ENCODE measurements at regions not wholly inside any gene's neighbourhood (a gene's known extent, or its start where the extent isn't known, plus 50 kb on each side); places are given as distances from the start of the nearest gene placed in this dataset.

DNA sequence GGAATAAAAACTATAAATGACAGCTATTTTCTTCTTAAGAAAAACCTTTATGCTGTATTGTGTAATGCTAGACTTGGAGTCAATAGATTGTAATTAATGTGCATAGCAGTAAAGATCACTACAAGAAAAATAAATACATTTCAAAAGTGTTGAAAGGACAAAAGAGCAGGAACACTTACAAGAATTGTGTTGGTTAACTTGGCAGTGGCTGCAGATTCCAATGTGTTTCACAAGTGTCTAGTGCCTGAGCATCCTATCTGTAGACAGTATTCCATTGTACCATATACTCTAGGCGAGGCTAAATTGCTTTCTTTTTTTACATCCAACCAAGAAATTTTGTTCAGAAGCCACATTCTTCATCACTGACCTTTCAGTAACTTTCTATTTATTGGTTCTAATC, 924.1 kb downstream of the EPHA7 start (continued):
- TF ChIP-seq, protein P1, sequence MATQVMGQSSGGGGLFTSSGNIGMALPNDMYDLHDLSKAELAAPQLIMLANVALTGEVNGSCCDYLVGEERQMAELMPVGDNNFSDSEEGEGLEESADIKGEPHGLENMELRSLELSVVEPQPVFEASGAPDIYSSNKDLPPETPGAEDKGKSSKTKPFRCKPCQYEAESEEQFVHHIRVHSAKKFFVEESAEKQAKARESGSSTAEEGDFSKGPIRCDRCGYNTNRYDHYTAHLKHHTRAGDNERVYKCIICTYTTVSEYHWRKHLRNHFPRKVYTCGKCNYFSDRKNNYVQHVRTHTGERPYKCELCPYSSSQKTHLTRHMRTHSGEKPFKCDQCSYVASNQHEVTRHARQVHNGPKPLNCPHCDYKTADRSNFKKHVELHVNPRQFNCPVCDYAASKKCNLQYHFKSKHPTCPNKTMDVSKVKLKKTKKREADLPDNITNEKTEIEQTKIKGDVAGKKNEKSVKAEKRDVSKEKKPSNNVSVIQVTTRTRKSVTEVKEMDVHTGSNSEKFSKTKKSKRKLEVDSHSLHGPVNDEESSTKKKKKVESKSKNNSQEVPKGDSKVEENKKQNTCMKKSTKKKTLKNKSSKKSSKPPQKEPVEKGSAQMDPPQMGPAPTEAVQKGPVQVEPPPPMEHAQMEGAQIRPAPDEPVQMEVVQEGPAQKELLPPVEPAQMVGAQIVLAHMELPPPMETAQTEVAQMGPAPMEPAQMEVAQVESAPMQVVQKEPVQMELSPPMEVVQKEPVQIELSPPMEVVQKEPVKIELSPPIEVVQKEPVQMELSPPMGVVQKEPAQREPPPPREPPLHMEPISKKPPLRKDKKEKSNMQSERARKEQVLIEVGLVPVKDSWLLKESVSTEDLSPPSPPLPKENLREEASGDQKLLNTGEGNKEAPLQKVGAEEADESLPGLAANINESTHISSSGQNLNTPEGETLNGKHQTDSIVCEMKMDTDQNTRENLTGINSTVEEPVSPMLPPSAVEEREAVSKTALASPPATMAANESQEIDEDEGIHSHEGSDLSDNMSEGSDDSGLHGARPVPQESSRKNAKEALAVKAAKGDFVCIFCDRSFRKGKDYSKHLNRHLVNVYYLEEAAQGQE (IDR thresholded peaks at IDR 0.05) = no peak
- TF ChIP-seq POLR2A (IDR thresholded peaks at IDR 0.05; ENCODE audit: low read length) (no peak), ZSCAN20 (CRISPR knock-in tag; IDR thresholded peaks at IDR 0.05) (no peak), NR3C1 (IDR thresholded peaks at IDR 0.05) (no peak), MAX (IDR thresholded peaks at IDR 0.05) (no peak), RARB (CRISPR knock-in tag; IDR thresholded peaks at IDR 0.05) (no peak)

DNA sequence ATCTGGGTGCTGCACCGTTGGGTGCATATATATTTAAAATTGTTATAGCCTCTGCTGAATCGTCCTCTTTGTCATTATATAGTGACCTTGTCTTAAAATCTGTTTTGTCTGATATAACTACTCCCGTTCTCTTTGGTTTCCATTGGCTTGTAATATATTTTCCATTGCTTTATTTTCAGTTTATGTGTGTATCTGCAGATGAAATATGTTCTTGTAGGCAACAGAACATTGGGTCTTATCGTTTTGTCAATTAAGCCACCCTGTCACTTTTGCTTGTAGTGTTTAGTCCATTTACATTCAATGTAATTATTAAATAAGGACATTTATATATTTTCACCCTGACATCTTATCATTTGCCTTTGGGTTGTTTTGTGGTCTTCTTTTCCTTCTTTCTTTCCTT, 933.9 kb downstream of the EPHA7 start:
- CTCF ChIA-PET = no interaction called here
- POLR2A ChIA-PET = no interaction called here
- ATAC-seq = no peak
- TF ChIP-seq POLR2AphosphoS2 (conservative IDR thresholded peaks at IDR 0.05; ENCODE audit: low read length) = no peak
- no peak for TF ChIP-seq ESRRA (IDR thresholded peaks at IDR 0.05; ENCODE audit: borderline replicate concordance, low read length)
- TF ChIP-seq, protein P2, sequence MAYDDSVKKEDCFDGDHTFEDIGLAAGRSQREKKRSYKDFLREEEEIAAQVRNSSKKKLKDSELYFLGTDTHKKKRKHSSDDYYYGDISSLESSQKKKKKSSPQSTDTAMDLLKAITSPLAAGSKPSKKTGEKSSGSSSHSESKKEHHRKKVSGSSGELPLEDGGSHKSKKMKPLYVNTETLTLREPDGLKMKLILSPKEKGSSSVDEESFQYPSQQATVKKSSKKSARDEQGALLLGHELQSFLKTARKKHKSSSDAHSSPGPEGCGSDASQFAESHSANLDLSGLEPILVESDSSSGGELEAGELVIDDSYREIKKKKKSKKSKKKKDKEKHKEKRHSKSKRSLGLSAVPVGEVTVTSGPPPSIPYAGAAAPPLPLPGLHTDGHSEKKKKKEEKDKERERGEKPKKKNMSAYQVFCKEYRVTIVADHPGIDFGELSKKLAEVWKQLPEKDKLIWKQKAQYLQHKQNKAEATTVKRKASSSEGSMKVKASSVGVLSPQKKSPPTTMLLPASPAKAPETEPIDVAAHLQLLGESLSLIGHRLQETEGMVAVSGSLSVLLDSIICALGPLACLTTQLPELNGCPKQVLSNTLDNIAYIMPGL (CRISPR knock-in tag; IDR thresholded peaks at IDR 0.05; ENCODE audit: borderline replicate concordance) = no peak
- TF ChIP-seq, protein P3, sequence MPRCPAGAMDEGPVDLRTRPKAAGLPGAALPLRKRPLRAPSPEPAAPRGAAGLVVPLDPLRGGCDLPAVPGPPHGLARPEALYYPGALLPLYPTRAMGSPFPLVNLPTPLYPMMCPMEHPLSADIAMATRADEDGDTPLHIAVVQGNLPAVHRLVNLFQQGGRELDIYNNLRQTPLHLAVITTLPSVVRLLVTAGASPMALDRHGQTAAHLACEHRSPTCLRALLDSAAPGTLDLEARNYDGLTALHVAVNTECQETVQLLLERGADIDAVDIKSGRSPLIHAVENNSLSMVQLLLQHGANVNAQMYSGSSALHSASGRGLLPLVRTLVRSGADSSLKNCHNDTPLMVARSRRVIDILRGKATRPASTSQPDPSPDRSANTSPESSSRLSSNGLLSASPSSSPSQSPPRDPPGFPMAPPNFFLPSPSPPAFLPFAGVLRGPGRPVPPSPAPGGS (IDR thresholded peaks at IDR 0.05) = no peak
- no peak for TF ChIP-seq ELK1 (IDR thresholded peaks at IDR 0.05; ENCODE audit: low read depth, low read length)
- TF ChIP-seq NPAS2 (CRISPR knock-in tag; IDR thresholded peaks at IDR 0.05; ENCODE audit: borderline replicate concordance) = no peak
- no peak for TF ChIP-seq RFX5 (IDR thresholded peaks at IDR 0.05)
- TF ChIP-seq KDM5A (IDR thresholded peaks at IDR 0.05) = no peak
- TF ChIP-seq EP300 (IDR thresholded peaks at IDR 0.05) = no peak
- TF ChIP-seq, protein P4, sequence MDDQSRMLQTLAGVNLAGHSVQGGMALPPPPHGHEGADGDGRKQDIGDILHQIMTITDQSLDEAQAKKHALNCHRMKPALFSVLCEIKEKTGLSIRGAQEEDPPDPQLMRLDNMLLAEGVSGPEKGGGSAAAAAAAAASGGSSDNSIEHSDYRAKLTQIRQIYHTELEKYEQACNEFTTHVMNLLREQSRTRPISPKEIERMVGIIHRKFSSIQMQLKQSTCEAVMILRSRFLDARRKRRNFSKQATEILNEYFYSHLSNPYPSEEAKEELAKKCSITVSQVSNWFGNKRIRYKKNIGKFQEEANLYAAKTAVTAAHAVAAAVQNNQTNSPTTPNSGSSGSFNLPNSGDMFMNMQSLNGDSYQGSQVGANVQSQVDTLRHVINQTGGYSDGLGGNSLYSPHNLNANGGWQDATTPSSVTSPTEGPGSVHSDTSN (IDR thresholded peaks at IDR 0.05) = no peak
- TF ChIP-seq GATA3 (IDR thresholded peaks at IDR 0.05; ENCODE audit: borderline replicate concordance) = no peak
- TF ChIP-seq ZFP36 (IDR thresholded peaks at IDR 0.05; ENCODE audit: borderline replicate concordance, partially characterized antibody) = no peak
- TF ChIP-seq CBX2 (IDR thresholded peaks at IDR 0.05; ENCODE audit: borderline replicate concordance, low read depth) = no peak
- no peak for TF ChIP-seq RAD21 (conservative IDR thresholded peaks at IDR 0.05 in 1 of 2, IDR thresholded peaks at IDR 0.05 in 1 of 2)
- TF ChIP-seq ZSCAN20 (CRISPR knock-in tag; IDR thresholded peaks at IDR 0.05) = no peak
- TF ChIP-seq SMC3 (IDR thresholded peaks at IDR 0.05) = no peak
- no peak for TF ChIP-seq CEBPB (IDR thresholded peaks at IDR 0.05)
- Histone ChIP-seq H3K4me1 (no peaks in the 10 kb centered on the region), H3K4me2 (no peak overlapping the region), H3K9me3 (no peaks in the 10 kb centered on the region), H3K4me3 (no peak overlapping the region), H3K27ac (no peak overlapping the region)
- DNase-seq (ENCODE audit: low read depth in 1 of 2, low spot score in 1 of 2) = no peak
- 2% methylated on average over 4 of the region's 4 CpGs for WGBS (ENCODE audit: missing lambda C conversion rate)
- no peak for FAIRE-seq
